Activated CD8-positive, alpha-beta memory T cell treated with anti-CD3 and anti-CD28 coated beads, Interleukin-2, amount 50 U/mL, for 1 hour (primary cell): ENCODE measurements at regions not wholly inside any gene's neighbourhood (a gene's known extent, or its start where the extent isn't known, plus 50 kb on each side); places are given as distances from the start of the nearest gene placed in this dataset.

ENCODE experiments used
- DNase-seq: peaks from one replicate; pipeline ENCODE4 v3.0.0-alpha.2; 2020; ENCODE audit errors: extremely low read depth

DNA sequence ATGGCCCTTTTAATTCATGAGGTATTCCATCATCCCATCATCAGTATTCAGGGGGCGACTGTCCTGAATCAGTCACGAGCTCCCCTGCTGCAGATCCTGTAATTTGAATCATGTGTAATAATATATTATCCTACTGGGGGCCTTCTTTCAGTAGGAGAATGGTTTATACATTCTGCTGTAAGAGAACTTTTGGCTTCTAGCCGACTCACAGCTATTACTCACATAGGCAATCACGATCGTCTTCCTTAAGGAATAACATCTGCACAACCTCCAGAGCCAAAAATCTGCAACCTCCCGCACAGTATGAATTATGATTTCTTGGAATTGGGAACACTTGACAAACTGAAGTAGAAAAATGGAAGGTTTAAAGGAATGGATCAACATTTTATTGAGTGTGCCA is 343.0 kb downstream of the USP25 start:
- no peak for DNase-seq

DNA sequence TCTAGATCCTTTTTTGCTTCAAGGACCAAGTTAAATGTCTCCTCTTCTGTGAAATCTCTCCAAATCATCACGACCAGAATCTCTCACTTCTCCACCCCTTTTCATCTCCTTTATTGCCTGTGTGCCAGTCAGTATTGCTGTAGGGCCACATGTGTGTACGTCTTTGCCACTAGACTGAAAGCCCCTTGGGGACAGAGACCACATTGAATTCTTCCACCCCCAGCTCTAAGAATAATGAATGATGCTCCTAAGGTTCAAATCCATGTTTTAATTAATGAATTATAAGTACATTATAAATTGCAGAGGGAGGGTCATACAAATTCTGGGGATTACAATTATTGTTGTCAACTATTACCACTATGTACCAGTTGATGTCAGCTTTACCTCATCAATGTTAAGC is 343.8 kb downstream of the USP25 start:
- DNase-seq: no peak

DNA sequence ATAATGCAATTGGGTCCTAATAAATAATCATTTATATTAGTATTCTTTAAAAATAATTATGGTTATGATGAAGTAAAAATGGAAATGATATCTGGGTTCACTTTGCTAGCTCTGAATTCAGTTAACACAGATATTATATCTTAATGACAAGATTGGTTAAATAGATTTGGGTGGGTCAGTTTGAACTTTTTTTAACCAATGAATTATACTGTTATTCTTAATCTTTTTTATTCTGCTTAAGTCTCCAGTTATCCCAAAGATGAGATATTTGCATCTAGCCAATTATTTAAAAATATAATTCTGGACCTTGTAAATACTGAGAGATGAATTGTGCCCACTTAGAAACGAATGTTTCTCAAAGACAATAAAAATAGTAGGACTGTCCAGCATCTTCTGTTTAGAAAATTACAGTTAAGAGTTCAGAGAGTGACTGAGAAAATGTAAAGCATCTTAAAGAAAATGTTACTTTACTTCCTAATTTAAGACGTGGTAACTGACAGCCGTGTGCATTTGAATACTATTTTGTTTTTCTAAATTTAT is 345.2 kb downstream of the USP25 start:
- DNase-seq: no peak

DNA sequence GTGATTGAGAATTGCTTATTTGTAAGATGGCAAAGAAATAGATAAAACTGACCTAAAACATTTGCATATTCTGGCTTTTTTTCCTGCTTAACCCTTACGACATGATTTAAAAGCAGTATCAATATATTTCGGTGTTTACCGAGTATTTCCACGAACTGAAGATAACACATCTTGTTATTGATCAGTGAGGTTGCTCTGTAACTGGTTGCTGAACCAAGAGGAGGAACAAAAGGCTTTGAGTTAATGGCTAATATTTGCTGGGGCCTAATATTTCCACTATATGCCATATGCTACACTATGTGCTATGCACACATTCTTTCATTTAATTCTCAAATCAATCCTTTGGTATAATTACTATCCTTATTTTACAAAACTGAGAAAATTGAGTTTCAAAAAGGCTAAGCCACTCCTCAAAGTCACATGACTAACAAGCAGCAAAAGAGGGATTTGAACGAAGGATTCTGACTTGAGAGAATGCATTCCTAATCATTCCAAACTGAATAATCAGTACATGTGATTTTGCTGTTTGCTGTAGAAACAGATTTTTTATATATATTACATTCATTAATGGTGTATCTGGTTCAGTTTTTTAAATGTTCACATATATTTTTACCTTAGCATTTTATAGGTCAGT is 346.0 kb downstream of the USP25 start:
- DNase-seq: no peak

DNA sequence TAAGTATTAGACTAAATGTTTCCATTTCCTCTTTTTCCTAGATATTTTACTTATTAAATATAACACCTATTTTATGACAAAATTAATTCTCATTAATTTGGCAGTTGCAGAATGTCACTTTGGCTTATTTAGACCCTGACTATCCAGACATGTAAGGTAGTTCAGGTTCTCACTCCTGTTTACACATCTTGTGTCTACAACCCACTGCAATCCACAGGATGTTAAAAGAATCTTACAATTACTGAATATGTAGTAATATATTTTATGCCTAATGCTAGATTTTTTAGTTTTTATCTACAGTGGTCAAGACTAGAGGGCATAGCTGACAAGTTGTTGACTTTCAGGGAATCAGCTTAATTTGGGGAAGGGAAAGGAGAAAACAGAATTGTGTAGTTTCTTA is 346.7 kb downstream of the USP25 start:
- no peak for DNase-seq

DNA sequence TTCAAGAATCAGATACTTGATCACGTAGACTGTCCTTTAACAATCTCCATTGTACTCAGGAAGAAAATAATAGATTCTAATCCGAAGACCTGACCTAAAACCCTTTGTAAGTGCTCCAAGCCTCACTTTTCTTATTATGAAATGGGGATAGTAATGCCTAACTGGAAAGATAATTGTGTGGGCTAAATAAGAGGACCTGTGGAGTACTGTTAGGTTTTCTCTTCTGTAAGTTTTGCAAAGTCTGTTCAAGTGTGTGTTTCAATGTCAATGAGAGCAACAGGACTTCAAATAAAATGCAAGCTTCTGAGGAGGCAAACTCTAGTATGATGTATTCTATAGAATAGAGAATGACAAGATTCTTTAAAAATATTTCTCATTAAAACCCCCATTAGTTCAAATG is 348.6 kb downstream of the USP25 start:
- no peak for DNase-seq

DNA sequence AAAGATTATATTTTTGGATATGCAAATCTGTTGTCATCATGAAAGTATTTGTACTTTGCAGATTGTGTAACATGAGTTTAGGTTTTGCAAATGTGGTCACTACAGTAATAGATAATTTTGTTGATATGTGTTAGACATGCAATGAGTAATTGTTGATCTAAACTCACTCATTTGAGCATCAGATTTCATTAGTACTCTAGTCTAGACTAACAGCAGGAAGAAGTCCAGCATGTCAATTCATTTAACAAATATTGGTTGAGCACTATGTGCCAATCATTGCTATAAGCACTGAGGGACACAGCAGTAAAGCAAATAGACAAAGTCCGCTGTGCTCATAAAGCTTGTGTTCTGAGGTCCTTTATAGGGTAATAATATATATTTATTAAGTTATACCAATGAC is 350.0 kb downstream of the USP25 start:
- DNase-seq: no peak

DNA sequence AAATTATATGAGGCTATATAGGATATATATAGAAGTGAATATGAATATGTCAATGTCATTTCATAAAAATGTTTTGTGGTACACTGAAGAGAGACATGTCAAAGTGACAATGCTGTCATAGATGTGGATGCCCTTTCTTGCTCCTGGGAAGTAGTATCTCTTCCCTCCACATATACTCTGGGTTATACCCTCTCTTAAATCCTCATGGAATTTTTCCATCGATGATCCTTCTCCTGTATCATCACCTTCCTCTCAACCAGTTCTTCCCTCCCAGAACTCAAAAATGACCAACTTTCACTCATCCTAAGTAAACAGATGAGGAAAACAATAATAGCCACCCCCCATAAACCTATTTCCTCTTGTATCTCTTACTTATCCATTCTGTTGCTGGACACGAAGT is 351.5 kb downstream of the USP25 start:
- no peak for DNase-seq

DNA sequence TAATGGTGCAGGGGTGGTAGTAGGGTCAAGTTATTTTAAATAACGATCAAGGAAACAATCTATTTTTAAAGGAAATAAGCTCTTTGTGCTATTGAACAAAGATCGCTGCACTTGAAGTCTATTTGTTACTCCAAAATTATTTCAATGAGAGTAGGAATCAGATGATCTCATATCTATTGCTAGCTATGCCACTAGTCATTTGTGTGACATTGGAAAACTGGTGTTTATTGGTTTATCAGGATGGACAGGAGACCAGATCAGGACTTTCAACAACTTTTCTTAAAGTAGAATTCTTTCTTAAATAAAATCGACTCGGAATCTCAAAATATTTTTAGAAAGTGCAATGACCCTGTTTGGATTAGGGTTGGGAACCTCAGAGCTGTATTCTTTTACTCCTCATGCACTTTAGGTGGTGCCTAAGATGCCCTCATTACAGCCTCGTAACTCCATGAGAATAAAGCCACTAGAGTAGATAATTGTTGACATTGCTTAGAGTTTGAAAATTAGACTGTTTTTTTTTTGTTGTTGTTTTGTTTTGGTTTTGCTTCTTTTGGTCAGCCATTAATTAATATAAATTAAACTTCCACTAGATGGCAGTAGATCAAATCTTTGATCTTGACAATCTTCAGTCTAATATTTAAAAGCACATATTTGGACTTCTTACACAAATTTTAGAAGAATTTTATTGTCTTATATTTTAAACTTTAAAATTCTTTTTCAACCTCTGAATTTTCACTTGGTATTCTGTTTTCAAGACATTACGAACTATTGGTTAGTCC is 352.4 kb downstream of the USP25 start:
- DNase-seq: no peak

DNA sequence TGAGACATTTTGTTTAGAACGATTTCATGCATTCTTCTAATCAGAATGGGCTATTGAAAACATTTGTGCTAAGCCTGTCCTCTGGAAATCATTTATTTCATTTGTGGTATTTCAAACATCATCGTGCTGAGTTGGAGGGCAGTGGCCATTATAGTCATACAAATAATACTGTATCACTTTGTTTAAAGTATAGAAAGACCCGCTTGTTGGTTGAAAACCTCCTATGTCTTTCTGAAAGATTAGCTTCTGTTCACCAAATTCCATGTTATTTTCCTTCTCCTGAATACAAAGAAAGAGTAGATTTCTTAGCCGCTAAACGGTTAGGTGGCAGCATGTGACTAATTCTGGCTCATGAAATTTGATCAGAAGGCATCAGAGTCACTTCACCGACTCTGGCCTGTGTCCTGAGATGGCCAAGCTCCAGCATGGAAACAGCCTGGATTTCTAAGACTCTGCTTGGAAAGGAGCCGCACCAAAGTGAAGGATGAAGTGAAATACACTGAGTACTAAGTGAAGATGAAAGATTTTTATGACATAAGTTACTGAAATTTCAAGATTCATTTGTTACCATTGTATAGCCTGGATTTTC is 355.1 kb downstream of the USP25 start:
- no peak for DNase-seq

DNA sequence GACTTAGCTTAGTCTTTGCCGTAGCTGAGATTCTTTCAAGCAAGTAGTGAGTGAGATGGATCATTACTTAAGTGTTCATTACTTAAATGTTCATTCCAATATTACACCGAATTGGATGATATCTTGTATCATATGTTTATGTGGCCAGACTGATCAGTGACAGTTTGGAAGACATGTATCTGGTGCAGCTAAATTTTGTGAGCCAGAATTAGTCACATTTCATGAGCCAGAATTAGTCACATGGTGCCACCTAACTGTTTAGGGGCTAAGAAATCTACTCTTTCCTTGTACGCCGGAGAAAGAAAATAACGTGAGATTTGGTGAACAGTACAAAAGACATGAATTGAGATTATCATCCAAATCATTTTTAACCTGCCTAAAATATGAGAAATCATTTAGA is 355.6 kb downstream of the USP25 start:
- DNase-seq: no peak

DNA sequence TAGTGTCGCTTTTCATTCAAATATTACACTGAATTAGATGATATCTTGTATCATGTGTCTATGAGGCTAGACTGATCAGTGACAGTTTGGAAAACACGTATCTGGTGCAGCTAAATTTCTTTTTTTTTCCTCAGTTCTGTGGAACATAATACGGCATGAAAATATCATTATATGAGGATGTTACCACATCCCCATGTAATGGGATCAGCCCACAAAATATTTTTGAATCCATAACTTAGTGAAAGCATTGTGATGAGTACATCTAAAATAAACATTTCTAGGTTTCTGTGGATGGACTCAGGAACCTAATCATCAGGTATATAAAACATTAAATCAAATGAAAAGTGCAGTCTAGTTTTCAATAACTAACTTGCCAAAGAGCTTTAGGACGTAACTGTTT is 356.3 kb downstream of the USP25 start:
- DNase-seq: no peak

DNA sequence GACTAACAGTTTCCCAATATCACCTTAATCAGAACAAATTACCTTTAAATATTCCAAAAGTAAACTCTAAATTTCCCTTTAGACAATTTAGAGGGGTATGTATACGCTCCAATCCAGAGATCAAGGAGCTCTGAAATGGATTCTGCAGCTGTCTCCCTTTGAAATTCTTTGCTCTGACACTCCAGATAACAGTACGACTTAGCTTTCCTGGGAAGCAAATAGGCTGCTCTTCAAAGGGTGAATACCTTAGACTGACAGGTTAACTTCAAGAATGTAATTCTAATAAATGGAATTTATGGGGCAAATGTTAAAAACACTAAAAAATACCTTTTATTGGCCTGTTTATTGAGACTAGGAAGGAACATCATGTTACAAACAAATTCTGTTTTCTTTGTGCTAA is 357.2 kb downstream of the USP25 start:
- DNase-seq: no peak

DNA sequence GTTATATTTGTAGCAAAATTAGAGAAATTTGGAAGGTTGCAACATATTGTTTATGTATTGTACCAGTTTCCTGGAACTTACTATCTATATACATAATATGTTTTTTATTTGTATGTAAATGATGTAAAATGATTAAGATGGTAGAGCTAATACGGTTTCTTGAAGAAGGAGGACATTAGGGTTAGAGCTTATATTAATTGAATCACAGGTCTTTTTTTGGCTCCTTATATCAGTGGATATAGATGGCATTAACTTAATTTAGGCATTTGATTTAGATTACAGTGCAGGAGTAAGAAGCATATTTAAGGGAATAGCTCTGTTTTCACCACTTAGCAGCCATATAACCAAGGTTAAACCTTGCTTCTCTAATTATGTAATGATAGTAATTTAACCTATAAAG is 357.7 kb downstream of the USP25 start:
- no peak for DNase-seq

DNA sequence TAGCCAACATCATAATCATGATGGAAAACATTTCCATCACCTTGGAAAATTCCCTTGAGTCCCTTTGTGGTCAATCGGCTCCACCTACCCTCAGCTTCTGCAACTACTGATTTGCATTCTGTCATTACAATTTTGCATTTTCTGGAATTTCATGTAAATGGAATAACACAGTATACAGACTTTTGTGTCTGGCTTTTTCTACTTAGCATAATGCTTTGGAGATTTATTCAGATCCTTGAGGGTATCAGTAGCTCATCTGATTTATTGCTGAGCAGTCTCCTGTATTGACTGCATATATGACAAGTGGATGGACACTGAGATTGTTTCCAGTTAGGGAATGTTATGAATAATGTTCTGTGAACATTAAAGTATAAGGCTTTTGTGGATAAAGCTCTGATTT is 358.3 kb downstream of the USP25 start:
- DNase-seq: no peak

DNA sequence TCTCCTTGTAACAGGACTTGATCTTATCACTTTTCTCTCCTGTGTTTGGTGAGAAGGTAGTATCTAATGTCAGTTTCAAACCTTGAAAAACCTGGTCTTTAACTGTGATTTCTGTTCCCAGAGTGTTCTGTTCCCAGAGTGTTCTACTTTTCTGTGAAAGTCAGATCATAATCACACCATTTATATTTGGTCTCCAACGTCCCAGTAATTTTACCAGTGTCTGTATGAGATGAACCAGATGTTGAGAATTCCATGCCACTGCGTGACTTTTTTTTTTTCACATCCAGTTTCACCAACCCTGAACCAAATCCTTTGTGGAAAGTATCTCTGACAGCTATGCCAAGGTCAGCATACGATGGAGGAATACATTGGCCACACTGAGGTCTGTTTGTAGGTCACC is 365.2 kb downstream of the USP25 start:
- DNase-seq: no peak

DNA sequence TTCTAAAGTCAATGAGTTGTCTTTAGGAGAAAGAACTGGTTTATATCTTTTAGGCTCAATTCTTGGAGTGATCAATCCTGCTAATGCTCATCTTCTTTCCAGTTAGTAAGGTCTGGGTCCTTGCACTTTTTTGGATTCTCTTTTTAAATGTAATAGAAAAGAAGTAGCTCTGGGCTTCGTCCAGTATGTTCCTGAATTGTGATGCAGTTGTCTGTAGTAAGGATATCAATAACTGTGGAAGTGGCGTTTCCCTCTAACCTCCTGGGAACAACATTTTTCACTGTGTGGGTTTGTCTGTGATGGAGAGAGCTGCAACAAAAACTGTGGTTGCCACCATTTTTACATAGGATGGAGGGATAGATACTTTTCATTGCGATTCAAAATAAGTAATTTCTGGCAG is 367.2 kb downstream of the USP25 start:
- DNase-seq: no peak

DNA sequence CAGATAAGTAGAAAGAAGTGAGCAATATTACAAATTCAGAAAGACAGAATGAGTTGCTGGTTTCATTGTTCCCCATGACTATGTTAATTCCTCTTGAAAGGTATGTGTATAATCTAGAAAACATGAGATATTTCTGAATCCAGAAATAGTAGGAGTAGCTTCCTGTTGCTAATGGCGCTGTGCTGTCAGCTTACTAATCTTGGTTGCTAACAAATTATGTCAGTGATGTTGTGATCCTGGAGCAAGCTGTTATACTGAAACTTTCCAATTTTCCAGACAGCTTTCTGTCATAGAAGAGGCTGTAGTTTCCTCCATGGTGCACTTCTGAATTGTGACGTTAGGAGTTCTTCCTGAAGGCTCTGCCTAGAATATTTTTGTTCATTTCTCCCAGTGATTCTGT is 372.3 kb downstream of the USP25 start:
- no peak for DNase-seq

DNA sequence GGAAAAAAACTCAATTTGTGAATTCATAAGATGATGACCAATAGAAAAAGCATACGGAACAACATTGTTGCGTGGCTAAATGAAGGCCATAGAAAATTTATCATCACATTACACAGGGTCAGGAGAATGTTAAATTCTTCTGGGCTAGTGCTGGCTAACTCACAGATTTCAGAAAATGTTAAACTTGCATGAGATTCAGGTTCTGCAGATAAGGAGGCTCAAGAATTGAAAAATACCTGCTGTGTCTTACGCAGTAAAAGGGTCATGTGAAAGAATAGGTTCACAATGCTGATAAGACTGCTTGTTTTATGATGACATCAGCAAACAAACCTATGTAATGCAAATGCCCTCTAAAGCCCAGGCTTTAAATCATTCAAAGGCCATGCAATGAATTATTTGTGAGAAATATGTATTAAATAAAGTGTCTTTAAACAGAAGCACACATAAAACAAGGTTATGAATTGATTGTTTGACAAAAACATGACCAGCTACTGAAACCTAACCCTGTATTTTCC is 378.8 kb downstream of the USP25 start:
- DNase-seq: no peak

DNA sequence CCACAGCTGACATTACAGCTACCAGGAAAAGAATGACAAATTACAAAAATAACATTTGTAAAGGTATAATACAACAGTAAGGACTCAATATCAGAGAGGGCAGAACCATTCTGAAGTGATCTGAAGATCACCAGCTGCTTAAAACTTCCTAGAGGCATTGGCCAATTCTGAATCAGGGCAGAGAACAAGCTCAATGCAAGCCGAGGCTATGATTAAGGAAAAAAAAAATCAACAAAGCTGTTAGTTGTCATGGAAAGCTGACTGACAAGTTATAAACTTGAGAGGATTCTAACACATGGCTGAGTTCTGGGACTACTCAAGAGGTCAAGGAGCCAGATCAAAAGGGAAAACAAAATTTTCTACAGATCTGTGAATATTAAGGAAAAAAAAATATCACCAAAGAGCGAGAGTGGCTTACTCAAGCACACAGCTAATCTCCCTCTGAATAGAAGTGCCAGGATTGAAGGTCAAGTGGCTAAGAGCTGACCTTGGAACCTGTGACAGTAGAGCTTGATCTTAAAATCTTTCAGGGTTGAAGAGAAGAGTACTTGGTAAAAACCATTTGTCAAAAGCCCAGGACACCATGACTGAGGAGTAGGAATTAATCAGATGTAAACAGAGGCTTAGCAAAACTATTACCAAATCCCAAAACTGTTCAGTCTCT is 383.4 kb downstream of the USP25 start:
- DNase-seq: no peak

DNA sequence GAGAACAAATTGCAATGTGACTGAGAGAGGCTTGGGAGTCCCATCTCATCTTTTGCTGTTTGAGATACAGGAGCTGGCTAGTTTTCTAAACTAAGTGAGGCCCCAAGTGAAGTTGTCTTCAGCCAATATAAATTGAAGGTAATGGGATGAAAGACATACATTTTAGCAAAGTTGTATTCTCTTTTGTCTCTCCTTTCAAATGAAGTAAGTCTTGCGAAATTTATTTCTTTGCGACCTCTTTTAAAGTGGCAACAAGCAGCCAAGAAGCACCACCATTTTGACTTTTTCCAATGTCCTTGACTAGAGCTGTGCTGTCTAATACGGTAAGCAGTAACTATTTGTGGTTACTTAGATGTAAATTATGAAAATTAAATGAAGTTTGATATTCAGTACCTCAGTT is 385.7 kb downstream of the USP25 start:
- no peak for DNase-seq

DNA sequence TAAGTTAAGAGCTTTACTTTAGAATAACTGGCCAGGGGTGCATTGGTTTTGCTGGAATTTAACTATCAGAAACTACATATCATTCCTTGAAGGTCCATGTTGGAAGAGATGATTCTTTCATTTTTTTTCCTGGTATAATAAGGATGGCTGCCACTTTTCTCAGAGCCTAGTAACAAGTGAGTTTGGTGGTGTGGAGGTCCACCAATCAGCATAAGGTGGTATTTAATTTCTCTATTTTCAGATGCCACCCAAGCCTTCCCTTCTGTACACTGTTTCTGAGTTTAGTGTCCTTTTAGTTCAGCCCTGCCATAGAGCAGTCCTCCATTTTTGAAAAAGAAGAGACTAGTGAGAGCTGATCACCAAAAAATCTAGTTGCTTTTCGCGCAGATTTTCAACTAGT is 386.3 kb downstream of the USP25 start:
- DNase-seq: no peak
